ENCODE measurements at regions not wholly inside any gene's neighbourhood (a gene's known extent, or its start where the extent isn't known, plus 50 kb on each side); places are given as distances from the start of the nearest gene placed in this dataset.

- Histone ChIP-seq H3K9me2 (ENCODE audit: insufficient read depth) (no peaks in the 10 kb centered on the region), H3K79me2 (replicated peaks; ENCODE audit: insufficient read depth) (no peaks in the 10 kb centered on the region), H3F3A (replicated peaks; ENCODE audit: low read depth) (no peaks in the 10 kb centered on the region), H2AFZ (no peak overlapping the region), H3K4me2 (no peak overlapping the region), H3K4me3 (no peak overlapping the region), H3K36me3 (ENCODE audit: insufficient read depth) (no peaks in the 10 kb centered on the region), H3K4me1 (ENCODE audit: insufficient read depth) (peaks cover 29% of the 10 kb centered on the region), H4K20me1 (replicated peaks; ENCODE audit: insufficient read depth) (no peaks in the 10 kb centered on the region), H3K27me3 (ENCODE audit: insufficient read depth) (no peaks in the 10 kb centered on the region), H3K27ac (ENCODE audit: low read depth) (no peak overlapping the region)
- ATAC-seq (no peak), DNase-seq (ENCODE audit: low spot score) (no peak)
- Mint-ChIP-seq H3K4me3 (no peak overlapping the region), H3K27ac (no peak overlapping the region), H3K27me3 (ENCODE audit: insufficient read depth, low read depth, poor library complexity) (peaks cover 4% of the 10 kb centered on the region), H3K4me1 (peaks cover 26% of the 10 kb centered on the region), H3K9me3 (no peaks in the 10 kb centered on the region), H3K36me3 (ENCODE audit: low read depth) (no peaks in the 10 kb centered on the region)
- TF ChIP-seq JUNB (IDR thresholded peaks at IDR 0.05; ENCODE audit: unreplicated experiment) (no peak), ZNF114 (CRISPR knock-in tag; IDR thresholded peaks at IDR 0.05) (no peak), NANOG (IDR thresholded peaks at IDR 0.05; ENCODE audit: borderline replicate concordance) (no peak), CTCF (conservative IDR thresholded peaks at IDR 0.05; ENCODE audit: low read depth in 2 of 2) (no peak), ETS1 (IDR thresholded peaks at IDR 0.05) (no peak), POLR2AphosphoS5 (IDR thresholded peaks at IDR 0.05; ENCODE audit: low read depth) (no peak), REST (IDR thresholded peaks at IDR 0.05; ENCODE audit: unreplicated experiment) (no peak), STAT1 (IDR thresholded peaks at IDR 0.05; ENCODE audit: unreplicated experiment) (no peak), CREB1 (CRISPR knock-in tag; IDR thresholded peaks at IDR 0.05; ENCODE audit: low read depth) (no peak), ZNF331 (CRISPR knock-in tag; IDR thresholded peaks at IDR 0.05; ENCODE audit: low read depth) (no peak), EZH2 (IDR thresholded peaks at IDR 0.05; ENCODE audit: low read depth, unreplicated experiment) (no peak)
These were observed 192.8 kb downstream of the SATB1 start for GRCh38 chr3:18232317-18232716.
